Cardiac fibroblast (primary cell): ENCODE measurements at regions not wholly inside any gene's neighbourhood (a gene's known extent, or its start where the extent isn't known, plus 50 kb on each side); places are given as distances from the start of the nearest gene placed in this dataset.
A peak's percentile ranks its signal among the peaks of the same experiment; 100 is the strongest.

ENCODE experiments used
- DNase-seq, 2 donors: peaks; one replicate each; pipeline versions ENCODE4 v3.0.0 to v3.0.0-alpha.2; 2010; ENCODE audit warnings: low read depth in 2 of 2
- H3K4me3 ChIP-seq, 2 donors: replicated peaks in 1 of 2; 1 replicate in 1 of 2; 2 replicates in 1 of 2; pipeline ENCODE4 v1.5.1; 2011; ENCODE audit warnings: low read depth in 2 of 2, low read length in 2 of 2, mild to moderate bottlenecking in 2 of 2, moderate library complexity in 1 of 2
- CTCF ChIP-seq: IDR thresholded peaks from one replicate; pipeline ENCODE4 v1.5.1; 2011; ENCODE audit warnings: low read depth, mild to moderate bottlenecking, low read length, inconsistent platforms

- DNase-seq: no peak
- no peak overlapping the region for H3K4me3 ChIP-seq
- TF ChIP-seq CTCF: no peak
Observed at GRCh38 chr3:69460034-69460433, 74.1 kb upstream of the FRMD4B start.

- DNase-seq: no peak
- no peak for TF ChIP-seq CTCF
- no peak overlapping the region for H3K4me3 ChIP-seq
Observed at GRCh38 chr3:69458803-69459365, 73.0 kb upstream of the FRMD4B start.

DNA sequence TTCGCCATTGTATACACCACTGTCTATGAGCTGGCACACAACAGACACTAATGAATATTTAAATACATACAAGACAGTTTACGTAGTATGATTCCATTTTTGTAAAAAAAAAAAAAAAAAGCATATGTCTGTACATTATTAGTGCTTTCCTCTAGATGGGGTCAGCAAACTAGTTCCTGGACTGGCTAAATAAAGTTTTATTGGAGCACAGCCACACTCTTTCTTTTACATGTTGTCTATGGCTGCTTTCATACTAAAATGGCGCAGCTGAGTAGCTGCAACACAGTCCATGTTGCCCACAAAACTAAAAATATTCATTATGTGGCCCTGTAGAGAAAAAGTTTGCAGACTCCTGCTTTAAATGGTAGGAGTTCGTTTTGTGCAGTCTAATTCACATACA is 70.7 kb upstream of the FRMD4B start:
- DNase-seq: no peak
- H3K4me3 ChIP-seq: no peak overlapping the region
- no peak for TF ChIP-seq CTCF

DNA sequence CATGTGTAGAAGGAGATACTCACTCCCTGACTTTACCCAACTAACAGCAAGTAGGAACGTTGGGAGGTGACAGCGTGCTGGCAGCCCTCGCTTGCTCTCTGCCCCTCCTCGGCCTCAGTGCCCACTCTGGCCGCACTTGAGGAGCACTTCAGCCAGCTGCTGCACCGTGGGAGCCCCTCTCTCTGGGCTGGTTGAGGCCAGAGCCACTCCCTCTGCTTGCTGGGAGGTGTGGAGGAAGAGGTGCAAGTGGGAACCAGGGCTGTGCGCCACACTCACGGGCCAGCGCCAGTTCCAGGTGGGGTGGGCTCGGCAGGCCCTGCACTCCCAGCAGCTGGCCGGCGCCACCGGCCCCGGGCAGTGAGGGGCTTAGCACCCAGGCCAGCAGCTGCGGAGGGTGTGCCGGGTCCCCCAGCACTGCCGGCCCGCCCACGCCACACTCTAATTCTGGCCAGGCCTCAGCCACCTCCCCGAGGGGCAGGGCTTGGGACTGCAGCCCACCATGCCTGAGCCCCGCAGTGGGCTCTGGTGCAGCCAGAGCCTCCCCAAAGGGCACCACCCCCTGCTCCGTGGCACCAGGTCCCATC is 68.4 kb upstream of the FRMD4B start:
- H3K4me3 ChIP-seq: no peak overlapping the region
- no peak for TF ChIP-seq CTCF
- no peak for DNase-seq

GRCh38 chr3:69452295-69452694 is 66.4 kb upstream of the FRMD4B start:
- no peak for TF ChIP-seq CTCF
- no peak for DNase-seq

GRCh38 chr3:69451594-69451993 is 65.7 kb upstream of the FRMD4B start:
- no peak overlapping the region for H3K4me3 ChIP-seq
- peak; percentile 8 to 26 for DNase-seq
- peak; percentile 3 for TF ChIP-seq CTCF

More at GRCh38 chr3:69452295-69452694, 66.4 kb upstream of the FRMD4B start:
- no peak overlapping the region for H3K4me3 ChIP-seq

- TF ChIP-seq CTCF: no peak
- no peak overlapping the region for H3K4me3 ChIP-seq
- DNase-seq: no peak
Observed at GRCh38 chr3:69448877-69449276, 63.0 kb upstream of the FRMD4B start.
